Posterior vena cava (tissue), 2 donors: ENCODE measurements at regions not wholly inside any gene's neighbourhood (a gene's known extent, or its start where the extent isn't known, plus 50 kb on each side); places are given as distances from the start of the nearest gene placed in this dataset.
"Not testable (repeated sequence)": the region's sequence is repeated elsewhere in the genome, so short reads cannot be mapped to it uniquely, and the experiment has no call there.

Experiments used
- DNase-seq: peaks from one replicate; pipeline ENCODE4 v3.0.0-alpha.2; 2020; ENCODE audit warnings: low spot score
- intact Hi-C, 2 donors: fragments of 100-400 bp; cut with DNase I; formaldehyde crosslinking; loops; one replicate each; pipeline versions ENCODE4 v1.14.1 to v1.14.2; 2022 to 2023
- donor health status: DM: yes; HTN: yes; CAD: no.
- donor health status: DM: yes; HTN: yes; CAD: no.

DNA sequence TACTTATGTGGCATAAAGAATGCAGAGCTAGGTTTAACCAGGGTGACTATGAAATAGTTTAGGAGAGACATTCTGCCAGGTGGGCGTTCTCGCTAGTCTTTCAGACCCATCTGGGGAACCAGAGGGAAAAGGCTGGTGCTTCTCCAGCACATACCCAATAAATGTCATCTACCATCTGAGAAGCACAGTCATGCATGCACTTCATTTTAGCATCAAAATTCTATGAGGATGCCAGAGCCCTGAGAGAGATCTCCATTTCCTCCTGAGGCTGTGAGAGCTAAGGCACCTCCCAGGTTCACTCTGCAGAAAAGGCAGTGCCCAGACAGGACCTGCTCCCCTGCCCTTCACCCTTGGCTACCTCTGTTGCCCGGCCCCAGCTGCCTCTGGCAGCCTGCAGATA, 196.2 kb upstream of the PRNP start:
- intact Hi-C loops: no loop called here
- no peak for DNase-seq

DNA sequence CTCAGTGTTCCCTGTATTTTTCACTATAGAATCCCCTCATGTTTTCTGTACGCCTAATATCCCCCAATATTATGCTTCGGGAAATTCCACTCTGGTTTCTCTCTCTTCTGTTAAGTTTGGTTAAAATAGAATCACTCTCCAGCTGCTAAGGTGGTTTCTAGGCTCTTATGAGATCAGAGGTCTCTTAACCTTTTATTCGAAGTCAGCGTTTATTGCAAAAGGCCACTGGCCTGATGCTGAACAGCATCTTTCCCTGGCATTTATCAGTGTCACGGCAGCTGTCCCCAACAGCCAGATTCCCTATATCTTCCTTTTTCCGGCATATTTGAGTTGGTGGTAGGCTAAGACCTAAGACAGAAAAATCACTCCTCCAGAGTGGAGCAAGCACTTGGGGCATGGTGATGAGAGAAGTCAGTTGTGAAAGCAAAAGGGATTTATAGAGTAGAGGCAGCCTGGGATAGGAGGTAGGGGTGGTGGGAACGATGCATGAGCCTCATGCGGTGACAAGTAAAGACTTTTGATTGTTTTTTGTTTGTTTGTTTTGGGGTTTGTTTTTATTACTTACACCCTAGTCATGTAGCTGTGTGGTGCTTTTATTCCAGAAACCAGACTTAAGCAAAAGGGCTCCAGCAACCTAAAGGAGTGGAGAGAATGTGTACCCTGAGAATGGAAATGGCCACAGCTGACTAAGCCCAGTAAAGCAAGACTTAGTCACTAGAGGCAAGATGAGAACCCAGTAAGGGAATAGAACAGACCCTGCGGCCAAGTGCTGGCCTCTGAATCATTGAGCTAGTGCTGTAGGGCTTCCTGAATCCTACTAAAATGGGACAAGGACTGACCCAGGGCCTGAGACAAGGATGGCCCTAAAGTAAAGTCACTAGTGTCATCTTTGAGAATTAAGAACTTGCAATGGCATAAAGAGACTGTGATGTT, 197.6 kb upstream of the PRNP start:
- intact Hi-C loops: no loop called here
- DNase-seq: no peak

DNA sequence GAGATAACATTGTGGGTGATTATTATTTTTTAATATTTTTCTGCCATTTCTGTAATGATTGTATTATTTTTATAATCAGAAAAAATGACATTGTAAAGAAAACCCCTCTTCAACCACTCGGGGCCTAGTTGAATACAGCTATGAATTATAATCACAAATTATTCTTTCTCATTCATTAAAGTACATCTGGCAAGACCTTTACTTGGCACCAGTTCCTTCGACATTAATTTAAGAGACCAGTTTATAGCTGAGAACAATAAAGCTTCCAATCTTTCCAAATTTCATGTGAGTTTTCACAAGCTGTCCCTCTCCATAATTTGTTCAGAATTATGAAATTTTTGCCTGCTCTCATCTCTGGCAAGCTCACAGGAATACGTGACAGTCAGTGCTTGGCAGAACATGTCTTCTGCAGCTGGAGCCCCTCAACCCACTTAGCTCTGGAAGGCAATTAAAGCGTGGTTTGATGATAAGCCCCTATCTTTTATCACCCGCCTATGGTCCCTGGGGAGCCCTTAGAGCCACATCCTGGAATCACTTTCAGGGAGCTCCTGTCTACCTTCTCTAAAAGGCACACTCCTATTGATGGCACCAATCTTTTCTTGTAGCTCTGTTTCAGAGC, 201.8 kb upstream of the PRNP start:
- no peak for DNase-seq
- intact Hi-C loops: no loop called here

DNA sequence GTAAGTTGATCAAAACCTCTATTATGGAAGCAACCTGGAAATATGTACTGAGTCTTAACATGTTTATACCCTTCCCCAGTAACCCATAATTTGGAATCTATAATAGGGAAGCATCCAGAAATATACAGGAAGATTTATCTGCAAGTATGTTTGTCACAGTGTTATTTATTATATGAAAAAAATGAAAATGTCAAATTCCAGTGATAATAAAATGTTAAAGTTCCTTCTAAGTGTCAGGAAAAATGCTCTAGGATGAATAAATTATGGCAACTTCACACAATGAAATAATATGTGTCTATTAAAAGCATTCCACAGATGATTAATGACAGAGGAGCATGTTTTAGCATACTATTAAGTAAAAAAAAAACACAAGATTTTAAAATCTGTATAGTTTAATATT, 202.3 kb upstream of the PRNP start:
- DNase-seq: no peak
- intact Hi-C loops: no loop called here

DNA sequence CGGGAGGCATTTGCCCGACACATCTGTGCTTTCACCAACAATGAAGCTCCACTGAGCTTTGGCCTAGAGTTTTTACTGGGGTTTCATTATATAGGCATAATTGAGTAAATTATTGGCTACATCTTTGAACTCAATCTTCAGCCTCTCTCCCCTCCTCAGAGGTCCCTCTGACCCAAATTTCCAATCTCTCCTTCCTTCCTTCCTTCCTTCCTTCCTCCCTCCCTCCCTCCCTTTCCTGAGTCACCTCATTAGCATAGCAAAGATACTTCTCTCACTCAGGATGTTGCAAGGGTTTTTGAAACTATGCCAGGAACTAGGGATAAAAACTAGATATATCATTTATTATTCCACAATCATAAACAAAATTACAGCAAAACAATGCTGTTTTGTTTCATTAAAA, 202.8 kb upstream of the PRNP start:
- intact Hi-C loops: no loop called here

DNA sequence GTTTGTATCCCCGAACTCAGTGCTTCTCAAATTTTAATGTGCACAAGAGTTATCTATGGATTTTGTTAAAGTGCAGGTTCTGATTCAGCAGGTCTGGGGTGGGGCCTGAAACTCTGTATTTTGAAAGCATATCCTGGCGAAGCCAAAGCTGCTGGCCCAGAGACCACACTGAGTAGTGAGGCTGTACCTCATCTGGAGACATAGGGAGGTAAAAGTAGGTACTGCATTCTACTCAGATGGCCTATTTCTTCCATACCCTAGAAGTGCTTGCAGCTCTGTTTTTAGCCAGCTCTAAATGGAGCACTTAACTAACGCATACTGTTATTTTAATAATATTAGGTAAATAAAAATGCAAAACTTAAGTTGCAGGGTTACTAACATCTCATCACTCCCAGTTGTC, 206.2 kb upstream of the PRNP start:
- intact Hi-C loops: no loop called here
- DNase-seq: no peak

More for the DNA sequence above, 202.8 kb upstream of the PRNP start:
- DNase-seq: no peak

DNA sequence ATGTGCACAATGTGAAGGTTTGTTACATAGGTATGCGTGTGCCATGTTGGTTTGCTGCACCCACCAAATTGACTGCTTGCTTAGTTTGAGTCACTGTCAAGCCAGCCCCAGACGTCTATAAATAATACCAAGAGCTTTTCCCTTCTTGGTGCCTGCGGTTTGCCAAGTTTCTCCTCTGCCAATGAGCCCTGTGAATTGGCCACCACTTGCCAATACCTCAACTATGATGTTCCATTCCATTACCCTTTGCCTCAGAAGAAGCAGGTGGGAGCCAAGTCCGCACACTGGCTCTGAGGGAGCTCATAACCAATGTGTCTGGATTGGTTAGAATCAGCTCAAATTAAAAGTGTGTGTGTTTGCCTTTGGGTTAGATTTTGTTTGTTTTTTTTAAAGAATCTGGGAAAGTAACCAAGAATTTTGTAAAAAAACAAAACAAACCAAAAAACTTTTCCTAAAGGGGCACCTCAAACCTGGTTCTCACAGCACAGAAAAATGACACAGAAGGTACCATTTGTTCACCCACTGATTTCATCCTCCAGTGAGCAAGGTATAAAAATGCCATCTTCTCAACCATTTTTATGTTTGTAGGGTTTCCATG, 209.3 kb upstream of the PRNP start:
- no peak for DNase-seq
- intact Hi-C loops: no loop called here

DNA sequence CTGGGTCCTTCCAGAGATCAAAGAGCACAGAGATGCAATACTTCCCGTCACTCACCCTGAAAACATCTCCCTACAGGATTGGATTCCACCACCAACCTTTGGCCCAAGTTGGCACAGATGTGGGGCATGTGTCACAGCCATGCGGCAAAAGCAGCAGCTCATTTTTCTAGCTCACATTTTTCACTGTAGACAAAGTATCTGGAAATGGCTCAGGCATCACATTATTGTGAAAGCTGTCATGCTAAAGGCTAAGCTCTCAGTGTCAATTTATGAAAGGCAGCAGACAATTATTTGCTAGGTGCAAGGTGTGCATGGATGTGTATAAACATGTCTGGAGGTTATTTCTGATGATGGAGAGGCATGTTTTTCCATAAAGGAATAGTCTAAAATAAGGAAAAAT, 213.3 kb upstream of the PRNP start:
- no peak for DNase-seq
- intact Hi-C loops: no loop called here

DNA sequence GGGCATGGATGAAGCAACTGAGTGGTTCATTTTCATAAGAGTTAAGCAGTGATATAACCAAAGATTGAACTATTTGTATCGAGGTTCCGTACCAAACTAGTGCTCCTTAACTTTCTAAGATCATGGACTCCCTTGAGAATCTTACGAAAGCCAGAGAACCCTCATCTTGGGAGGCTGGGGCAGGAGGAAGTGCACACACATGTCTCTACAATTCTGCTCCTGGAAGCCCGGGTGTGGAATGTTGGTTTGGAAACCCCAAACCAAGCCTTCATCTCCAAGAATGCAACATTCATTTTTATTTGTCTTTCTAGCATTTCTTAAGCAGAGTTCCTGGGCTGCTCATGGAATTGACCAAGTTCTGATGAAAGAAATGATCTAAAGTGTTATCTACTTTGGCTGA, 215.0 kb upstream of the PRNP start:
- DNase-seq: no peak
- intact Hi-C loops: no loop called here

DNA sequence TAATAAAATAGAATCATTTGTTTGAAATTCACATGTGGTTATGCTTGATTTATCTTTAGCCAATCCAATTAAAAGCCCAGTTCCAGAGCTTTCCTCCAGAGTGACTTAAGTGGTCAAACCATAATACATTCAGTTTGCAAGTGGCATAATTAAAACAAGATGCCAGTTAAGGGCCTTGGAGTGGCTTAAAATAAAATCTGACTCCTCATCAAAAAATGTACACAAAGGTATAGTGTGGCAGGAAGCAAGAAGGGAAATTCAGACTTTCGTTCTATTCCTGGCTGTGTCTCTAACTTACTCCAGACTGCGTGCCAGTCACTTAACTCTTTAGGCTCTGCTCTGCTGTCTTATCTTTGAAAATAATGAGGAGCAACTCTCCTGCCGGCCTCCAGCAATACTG, 215.9 kb upstream of the PRNP start:
- no peak for DNase-seq
- intact Hi-C loops: no loop called here

DNA sequence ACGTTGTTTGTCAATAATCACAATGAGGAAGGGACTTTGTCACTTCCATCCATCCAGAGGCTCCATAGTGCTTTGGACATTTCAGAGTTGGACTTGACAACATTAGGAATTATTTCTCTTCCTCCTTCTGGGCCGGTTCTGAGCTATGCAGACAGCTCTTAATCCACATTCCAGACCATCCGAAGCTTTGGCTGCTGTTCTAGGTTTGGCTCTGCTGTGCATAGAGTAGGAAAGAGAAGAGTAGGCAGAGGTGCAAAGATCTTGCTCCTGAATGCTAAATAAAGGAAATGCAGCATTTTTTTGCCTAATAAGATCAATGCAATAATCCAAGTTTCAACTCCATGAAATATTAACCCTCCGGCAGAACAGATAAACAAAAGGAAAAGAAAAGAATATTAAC, 216.3 kb upstream of the PRNP start:
- no peak for DNase-seq
- intact Hi-C loops: no loop called here

DNA sequence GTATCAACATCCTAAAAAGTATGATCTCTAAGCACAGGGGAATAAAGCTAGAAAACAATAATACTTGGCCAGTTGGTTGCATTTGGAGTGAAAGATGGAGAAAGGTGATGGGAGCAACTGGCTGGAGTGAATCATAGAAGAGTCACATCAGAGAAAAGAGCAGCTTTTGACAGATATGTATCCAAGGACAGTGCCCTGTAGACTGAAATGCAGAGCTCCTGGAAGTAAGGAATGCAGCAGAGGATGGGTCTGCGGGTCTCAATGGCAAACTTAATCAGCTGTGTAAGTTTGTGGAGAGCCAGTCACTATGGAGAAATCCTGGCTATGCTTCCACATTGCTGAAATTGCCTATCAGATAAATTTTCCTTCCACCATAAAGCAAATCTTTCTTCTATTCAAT, 218.1 kb upstream of the PRNP start:
- intact Hi-C loops: no loop called here
- no peak for DNase-seq

DNA sequence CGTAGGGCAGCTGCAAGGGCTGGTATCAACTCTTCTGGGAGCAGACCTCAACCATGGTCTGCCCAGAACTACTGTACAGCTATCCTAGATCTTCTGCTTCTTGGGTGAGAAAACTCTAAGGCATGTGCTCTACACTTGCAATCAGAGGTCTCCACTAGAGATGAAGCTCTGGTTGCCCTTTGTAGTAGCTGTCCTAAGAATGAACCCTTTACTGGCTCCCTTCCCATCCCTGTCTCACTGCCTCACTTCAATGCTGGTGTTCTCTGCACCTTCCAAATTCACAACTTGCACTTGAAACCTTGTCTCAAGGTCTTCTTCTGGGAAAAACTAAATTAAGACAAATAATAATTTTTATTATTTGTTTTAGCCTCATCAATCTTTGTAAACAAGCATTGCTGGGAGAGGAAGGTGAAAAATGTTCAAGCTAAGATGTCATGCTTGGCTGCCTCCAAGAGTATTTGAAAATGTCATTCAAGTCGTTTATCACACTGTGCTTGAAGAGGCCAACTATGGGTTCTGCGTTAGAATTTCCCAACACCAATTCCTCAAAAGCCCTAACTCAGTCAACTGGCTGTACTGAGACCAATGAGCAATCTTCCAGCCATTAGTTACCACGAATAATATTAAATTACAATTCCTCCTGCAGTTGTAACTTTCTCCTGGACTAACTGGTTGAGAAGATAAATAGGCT, 216.9 kb upstream of the ADRA1D start:
- DNase-seq: no peak
- intact Hi-C loops: no loop called here

DNA sequence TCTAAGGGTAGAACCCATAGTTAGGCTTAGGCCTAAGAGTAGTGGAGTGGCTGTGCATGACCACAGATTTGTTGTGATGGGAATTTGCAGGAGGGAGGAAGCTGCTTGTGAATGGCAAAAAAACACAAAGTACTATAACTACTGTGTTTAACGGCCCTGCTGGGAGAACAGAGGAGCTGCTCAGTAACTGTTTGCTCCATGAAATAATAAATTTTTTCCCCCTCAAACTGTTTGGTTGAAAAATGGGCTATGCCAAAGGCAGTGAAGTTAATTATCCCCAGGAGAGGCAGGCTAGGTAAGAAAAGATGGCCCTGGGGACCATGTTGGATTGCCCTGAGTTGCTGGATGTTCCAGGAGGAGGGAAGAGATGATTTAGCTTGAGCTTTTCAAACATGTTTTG, 216.1 kb upstream of the ADRA1D start:
- no peak for DNase-seq
- intact Hi-C loops: no loop called here

DNA sequence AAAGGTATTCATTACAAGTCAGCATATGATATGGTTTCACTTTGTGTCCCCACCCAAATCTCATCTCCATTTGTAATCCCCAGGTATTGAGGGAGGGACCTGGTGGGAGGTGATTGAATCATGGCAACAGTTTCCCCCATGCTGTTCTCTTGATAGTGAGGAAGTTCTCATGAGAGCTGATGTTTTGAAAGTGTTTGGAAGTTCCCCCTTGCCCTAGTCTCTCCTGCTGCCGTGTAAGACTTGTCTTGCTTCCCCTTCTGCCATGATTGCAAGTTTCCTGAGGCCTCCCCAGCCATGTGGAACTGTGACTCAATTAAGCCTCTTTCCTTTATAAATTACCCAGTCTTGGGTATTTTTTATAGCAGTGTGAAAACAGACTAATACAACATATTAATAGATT, 213.7 kb upstream of the ADRA1D start:
- DNase-seq, intact Hi-C loops: not testable (repeated sequence)

DNA sequence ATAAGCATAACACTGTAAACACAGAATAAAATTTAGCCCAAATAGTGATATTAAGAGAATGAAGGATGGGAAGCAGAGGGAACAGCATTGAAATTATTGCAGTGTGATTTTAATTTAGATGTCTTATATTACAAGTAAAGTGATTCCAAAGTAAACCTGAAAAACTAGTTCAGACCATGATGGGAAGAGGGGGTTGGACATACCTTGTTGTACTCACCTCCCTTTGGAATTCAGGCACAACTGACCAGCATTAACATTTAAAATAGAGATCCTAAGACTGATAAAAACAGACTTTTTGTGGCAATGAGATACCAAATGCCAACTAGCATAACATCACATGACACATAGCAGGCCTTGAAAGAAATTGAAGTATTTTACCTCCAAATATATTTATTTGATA, 210.0 kb upstream of the ADRA1D start:
- intact Hi-C loops: no loop called here
- DNase-seq: no peak

DNA sequence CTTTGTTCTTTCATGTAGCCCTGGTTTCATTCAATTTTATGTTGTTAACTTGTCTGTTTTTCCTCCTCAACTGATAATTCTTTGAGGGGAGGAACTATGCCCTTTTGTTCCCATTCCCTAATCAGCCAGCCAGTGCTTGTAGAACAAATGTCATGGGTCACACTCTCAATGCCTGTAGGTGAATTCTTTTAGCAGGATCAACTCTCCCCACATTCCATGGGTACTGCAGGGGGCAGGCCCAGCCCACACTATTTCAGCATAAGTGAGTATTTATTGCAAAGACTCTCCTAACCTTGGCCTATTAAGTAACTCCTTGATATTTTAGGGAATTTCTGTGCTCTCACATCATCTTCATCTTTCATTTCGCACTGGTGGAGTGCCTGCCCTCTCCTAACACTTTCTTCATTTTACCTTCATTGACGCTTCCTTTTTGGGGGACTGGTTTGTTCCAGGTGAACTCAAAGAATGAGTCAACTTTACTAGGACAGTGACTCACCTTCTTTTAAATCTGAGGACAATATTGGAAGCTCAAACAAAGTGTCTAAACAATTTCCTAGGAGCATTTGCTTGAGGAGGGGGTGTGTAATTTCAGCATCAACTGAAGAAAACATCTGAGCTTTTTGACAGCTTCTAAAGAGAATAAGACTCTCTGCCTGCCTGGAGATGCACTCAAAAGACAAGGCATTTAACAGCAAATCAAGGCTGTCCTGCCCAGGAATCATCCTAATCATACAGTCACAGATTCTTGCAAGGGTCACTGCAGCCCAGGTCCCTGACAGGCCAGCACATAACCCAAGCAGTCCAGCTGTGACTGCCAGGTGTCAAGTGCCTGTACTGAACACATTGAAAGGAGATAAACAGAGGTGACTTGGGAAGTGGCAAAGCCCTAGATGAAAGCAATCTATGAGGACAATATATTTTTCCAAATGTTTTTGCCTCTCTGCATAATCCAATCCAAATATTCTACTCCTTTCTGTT, 208.8 kb upstream of the ADRA1D start:
- DNase-seq: no peak
- intact Hi-C loops: no loop called here

DNA sequence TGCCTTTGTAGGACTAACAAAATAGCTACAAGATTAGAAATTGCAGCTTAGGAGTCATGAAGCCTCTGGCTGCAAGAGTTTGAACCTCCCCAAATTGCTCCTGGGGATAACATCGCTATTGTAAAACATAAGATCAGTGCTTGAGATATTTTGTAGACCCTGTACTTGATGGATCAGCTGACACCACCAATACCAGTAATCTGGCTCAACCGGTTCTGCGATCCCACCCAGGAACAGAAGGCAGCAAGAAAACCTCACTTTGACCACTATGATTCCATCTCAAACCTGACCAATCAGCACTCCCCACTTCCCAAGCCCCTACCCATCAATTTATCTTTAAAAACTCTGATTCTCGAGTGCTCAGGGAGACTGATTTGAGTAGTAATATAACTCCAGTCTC, 206.9 kb upstream of the ADRA1D start:
- intact Hi-C loops: no loop called here
- no peak for DNase-seq

DNA sequence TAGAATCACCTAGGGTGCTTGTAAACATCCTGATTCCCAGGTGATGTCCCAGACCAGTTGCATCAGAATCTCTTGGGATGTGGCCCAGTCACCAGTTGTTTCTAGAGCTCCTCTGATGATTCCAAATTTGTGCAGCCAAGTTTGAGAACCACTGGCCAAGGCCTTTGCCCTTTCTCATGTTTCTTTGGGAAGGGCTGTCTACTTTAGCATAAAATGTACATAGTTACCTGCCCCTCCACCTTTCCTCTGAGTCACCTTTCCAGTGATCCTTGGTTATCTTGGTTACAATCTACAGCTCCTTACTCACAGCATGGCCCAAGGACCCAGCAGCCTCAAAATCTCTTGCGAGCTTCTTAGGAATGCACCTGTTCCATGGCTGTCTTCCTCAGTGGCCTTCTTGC, 206.2 kb upstream of the ADRA1D start:
- intact Hi-C loops: no loop called here
- no peak for DNase-seq
